HG03571 (cell line): ENCODE measurements at regions not wholly inside any gene's neighbourhood (a gene's known extent, or its start where the extent isn't known, plus 50 kb on each side); places are given as distances from the start of the nearest gene placed in this dataset.
"Not testable (repeated sequence)": the region's sequence is repeated elsewhere in the genome, so short reads cannot be mapped to it uniquely, and the experiment has no call there.

Experiments
- ATAC-seq: cut with Tn5 transposase; IDR thresholded peaks from one replicate; pipeline ENCODE4 v1.9.1; 2021; ENCODE audit not compliant: unreplicated experiment

- no peak for ATAC-seq
These were observed 117.8 kb upstream of the ENPP6 start for GRCh38 chr4:184335520-184335919.

GRCh38 chr4:184333446-184333845, 115.8 kb upstream of the ENPP6 start:
- ATAC-seq = not testable (repeated sequence)

GRCh38 chr4:184331268-184331995, 113.8 kb upstream of the ENPP6 start:
- no peak for ATAC-seq

GRCh38 chr4:184330517-184331094, 112.9 kb upstream of the ENPP6 start:
- ATAC-seq = not testable (repeated sequence)

GRCh38 chr4:184329659-184330400, 112.2 kb upstream of the ENPP6 start:
- peak; percentile 56 for ATAC-seq

- ATAC-seq = no peak
These were observed 111.6 kb upstream of the ENPP6 start for GRCh38 chr4:184329235-184329634.

GRCh38 chr4:184328022-184328736, 110.5 kb upstream of the ENPP6 start:
- ATAC-seq = peak; percentile 57

- no peak for ATAC-seq
These were observed 107.3 kb upstream of the ENPP6 start for GRCh38 chr4:184324939-184325477.

GRCh38 chr4:184322328-184323025, 104.8 kb upstream of the ENPP6 start:
- ATAC-seq = no peak

- no peak for ATAC-seq
These were observed 103.0 kb upstream of the ENPP6 start for GRCh38 chr4:184320631-184321030.

GRCh38 chr4:184318852-184319251, 101.2 kb upstream of the ENPP6 start:
- no peak for ATAC-seq

- ATAC-seq = no peak
These were observed 99.7 kb upstream of the ENPP6 start for GRCh38 chr4:184317234-184317918.

GRCh38 chr4:184316821-184317220, 99.1 kb upstream of the ENPP6 start:
- ATAC-seq = no peak

- ATAC-seq = no peak
These were observed 98.1 kb upstream of the ENPP6 start for GRCh38 chr4:184315675-184316359.

- peak; percentile 71 for ATAC-seq
These were observed 96.3 kb upstream of the ENPP6 start for GRCh38 chr4:184313702-184314659.

GRCh38 chr4:184313058-184313581, 95.4 kb upstream of the ENPP6 start:
- no peak for ATAC-seq

GRCh38 chr4:184312126-184312525, 94.5 kb upstream of the ENPP6 start:
- no peak for ATAC-seq
